NCI-H146 (cell line): ENCODE measurements at regions not wholly inside any gene's neighbourhood (a gene's known extent, or its start where the extent isn't known, plus 50 kb on each side); places are given as distances from the start of the nearest gene placed in this dataset.
"Not testable (repeated sequence)": the region's sequence is repeated elsewhere in the genome, so short reads cannot be mapped to it uniquely, and the experiment has no call there.

Source experiments
- DNase-seq: peaks from one replicate; lab custom pipeline; 2025; lab: John Stamatoyannopoulos, UW

DNA sequence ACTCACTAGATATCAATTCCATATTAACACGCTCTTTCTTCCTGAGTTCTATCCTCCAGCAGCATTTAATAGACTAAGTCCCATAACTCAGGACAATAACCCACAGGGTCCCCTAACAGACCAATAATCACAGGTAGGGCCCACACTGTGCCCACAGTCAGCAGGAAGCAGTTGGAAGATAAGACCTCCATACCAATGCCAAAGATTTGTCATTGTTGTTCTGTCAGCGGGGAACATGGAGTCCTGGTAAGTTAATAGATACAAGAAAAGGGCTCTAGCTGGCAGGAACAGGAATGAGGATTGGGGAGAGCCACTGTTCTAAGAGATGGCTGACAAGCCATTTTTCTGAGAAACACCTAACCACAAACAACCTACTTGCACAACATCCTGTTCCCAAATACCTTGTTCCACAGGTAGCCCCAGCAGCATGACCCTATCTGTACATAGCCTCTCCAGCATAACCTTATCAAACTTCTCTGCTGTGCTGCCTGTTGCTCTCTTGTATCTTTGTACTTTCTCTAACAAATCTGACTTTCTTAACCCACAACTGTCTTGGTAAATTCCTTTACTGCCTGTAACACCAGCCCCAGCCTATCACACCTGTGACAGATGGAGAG is 142.0 kb upstream of the KCNJ15 start:
- peak; percentile 7 for DNase-seq

DNA sequence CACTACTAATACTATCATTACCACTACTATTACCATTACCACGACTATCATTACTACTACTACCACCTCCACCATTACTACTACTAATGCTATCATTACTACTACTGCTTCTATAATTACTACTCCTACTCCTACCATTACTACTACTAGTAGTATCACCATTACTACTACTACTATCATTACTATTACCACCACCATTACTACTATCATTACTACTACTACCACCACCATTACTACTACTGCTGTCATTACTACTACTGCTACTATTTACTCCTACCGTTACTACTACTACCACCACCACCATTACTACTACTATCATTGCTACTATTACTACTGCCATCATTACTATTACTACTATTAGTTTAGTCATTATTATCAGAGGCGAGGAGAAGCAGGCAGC is 140.9 kb upstream of the KCNJ15 start:
- no peak for DNase-seq

DNA sequence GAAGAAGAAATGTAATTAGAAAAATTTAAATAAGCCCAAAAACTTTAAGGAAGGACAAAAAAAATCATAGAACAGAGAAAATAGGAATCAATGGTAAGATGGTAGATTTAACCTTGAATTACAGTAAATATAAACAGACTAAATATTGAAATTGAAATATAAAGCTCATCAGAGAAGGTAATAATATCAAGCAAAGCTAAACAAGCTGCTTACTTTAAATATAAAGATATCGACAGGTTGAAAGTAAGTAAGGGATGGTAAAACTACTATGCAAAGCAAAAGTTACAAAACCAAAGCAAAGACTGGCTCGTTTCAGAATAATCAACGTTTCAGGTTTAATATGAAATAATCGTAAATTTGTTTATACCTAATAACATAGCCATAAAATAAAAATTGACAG is 137.0 kb upstream of the KCNJ15 start:
- no peak for DNase-seq

- not testable (repeated sequence) for DNase-seq
Measured at GRCh38 chr21:38120679-38120983, 136.2 kb upstream of the KCNJ15 start.

GRCh38 chr21:38120984-38121855 is 135.6 kb upstream of the KCNJ15 start:
- DNase-seq, result no peak

GRCh38 chr21:38121888-38122720 is 134.7 kb upstream of the KCNJ15 start:
- no peak for DNase-seq

DNA sequence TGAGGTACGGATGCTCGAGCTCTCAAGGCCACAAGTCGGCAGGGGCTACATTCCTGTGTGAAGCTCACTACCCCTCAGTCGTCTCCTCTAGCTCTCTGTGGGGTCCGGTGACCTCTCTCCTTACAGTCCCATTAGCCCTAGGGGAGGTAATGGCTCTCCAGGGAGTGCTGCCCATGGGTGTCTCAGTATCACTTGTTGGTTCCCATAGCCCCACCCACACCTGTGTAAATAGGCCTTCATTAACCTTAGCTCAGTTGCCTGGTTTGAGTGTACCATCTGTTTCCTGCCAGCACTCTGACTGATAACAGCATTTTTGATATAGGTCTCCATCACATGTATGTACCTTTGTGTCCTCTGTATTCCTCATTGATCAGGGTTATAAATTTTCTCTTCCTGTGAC is 133.2 kb upstream of the KCNJ15 start:
- peak; percentile 71 for DNase-seq

DNA sequence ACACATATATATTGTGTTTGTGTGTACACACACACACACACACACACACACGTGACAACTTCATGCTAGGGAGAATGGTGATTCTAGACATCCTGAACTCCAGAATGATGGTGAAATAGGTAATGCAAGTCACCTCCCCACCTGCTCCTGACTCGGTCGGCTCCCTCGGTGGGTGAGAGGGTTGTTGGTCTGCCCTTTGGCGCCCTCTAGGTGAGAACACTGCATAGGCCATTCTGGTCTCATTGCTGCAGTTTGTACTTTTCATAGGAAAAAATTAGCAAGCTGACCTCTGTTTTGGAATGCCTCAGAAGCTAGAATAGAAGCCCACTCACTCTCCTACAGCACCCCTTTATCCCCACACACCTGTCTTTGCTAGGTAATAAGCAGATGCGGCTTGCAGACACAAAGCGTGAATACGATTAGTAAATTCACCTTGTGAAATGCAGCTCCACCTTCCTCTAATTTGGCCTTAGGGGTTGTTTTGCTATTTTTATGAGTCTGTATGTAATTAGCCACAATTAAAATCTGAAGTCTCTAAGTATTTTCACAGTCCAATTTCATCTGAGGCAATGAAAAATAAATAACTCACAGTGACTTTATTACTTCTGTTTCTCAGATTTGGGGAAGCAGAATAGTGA is 130.0 kb upstream of the KCNJ15 start:
- DNase-seq, result peak; percentile 58

- DNase-seq, result peak; percentile 44
Measured at GRCh38 chr21:38129711-38130110, 127.1 kb upstream of the KCNJ15 start.

GRCh38 chr21:38133240-38133639 is 123.6 kb upstream of the KCNJ15 start:
- no peak for DNase-seq

- DNase-seq, result no peak
Measured at GRCh38 chr21:38134084-38134873, 122.5 kb upstream of the KCNJ15 start.

DNA sequence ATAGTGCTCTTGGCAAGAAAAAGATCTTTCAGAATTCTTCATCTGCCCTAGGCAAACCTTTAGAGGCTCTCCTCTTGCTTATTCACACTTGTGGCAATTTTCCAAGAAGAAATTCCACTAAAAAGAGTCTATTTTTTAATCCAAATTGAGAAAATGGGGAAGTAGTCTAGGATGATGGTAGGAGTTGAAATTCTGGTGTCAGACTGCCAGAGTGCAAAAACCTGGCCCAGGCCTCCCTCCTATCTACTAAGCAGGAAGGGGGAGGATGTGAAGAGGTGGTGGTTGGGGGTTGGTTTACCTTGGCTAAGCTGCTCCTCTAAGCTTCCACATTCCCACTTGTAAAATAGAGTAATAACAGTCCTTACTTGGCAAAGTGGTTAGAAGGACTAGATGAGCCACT is 120.6 kb upstream of the KCNJ15 start:
- no peak for DNase-seq

- DNase-seq, result peak; percentile 33
Measured at GRCh38 chr21:38139380-38140168, 117.2 kb upstream of the KCNJ15 start.

DNA sequence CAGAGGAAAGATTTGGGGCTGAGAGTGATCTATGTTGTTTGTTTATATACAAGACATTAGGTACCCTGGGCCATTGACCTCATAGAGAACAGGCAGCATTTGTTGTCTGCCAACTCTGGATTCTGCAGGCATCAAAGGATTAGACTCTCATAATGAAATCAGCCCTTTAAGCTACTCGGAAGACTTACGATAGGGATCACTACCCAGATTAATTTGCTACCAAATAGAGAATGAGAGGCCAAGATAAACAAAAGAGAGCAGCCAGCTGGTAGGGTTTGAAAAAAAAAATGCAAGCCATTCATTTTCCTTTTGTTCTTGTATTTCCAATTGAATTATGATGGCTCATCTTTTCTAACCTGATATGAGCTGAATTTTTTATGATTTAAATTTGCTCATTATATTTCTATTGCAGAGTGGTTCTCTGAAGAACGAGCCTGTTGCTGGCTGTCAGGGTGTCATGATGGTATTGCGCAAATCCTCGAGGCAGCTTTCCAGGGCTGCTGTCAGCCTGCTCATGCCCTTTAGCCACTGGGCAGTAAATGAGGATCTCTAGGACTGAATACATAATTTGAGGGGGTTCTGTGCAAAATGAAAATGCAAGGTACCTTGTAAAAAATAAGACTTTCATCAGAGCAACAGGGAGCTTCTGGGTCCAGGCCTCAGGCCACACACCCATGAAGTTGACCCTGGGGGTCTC is 116.4 kb upstream of the KCNJ15 start:
- peak; percentile 23 for DNase-seq

DNA sequence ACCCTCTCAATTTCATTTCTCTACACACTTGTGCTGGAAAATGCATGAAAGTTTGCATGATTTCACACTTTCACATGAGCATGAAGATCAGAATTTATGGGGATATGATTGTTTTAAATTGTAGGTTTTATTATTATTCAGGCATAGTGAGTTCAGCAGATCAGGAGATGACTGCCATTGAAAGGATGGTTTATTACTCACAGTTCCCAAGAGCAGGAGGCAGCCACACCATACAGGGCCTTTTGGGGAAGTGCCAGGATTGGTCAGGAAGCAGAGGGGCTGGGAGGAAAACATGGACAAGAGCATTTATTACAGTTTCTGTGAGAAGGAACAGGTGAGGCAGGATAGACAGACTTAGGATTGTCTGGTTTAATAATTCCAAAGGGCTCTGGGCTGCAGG is 114.6 kb upstream of the KCNJ15 start:
- no peak for DNase-seq

DNA sequence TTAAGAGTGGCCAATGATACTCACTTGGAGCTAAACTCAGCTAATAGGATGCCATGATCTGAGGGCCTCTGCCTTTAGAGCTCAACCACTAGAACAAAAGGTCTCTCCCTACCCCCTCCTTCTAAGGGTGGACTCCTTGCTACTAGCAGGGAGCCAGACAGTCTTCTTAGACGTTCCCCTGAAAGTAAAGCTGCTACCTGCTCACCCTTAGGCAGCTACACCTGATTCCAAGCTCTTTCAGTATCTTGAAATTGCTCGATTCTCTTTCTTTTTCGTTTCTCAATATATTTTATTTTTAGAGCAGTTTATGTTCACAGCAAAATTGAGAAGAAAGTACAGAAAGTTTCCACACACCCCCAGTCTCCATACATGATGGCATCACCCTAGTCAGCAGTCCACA is 112.6 kb upstream of the KCNJ15 start:
- no peak for DNase-seq

GRCh38 chr21:38145104-38145503 is 111.7 kb upstream of the KCNJ15 start:
- no peak for DNase-seq

GRCh38 chr21:38147391-38147790 is 109.4 kb upstream of the KCNJ15 start:
- no peak for DNase-seq

DNA sequence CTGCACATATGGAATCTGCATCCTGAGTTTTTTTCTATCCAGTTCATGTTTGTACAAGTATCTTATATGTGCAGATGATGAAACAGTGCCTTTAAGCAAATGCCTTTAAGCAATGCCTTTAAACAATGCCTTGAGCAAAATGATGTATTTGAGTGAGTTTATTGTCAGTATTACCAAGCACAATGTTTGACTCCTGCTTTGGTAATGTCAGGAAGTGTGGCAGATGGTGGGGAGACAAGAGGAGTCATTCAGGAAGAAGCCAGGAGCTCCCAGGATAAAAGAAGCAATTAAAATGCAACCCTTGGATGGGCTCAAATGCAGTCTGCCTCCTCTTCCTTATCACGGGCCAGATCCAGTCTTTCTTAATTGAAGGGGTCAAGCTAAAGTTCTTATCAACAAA is 108.7 kb upstream of the KCNJ15 start:
- no peak for DNase-seq

DNA sequence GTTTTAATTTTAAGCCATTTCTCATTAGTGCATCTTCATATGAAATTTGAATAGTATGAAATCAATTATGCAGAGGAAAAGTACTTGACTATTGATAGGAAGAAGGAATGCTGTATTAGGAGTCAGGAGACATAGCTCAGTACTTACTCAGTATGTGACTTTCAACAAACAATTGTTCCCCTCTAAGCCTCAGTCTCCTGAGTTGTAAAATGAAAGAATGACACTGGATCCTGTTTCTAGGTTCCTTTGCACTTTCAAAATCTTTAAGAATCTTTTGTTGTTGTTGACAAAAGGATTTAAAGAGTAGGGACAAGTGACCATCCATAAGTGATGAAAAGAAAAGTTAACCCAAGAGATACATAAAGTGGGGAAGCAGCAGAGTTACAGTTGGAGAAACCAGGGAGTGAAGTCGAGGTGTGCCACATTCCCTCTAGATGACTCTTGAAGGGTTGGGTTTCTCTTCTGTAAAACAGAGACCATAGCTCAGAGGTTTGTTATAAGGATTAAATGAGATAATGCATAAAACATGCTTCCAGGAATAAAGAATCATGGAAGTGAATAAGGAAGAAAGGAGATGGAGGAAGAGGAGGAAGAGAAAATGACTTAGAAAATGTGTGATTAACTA is 105.7 kb upstream of the KCNJ15 start:
- no peak for DNase-seq
